NCI-H82 treated with DMSO at 0.1 percent for 48 hours (cell line): ENCODE measurements at regions not wholly inside any gene's neighbourhood (a gene's known extent, or its start where the extent isn't known, plus 50 kb on each side); places are given as distances from the start of the nearest gene placed in this dataset.
"Not testable (repeated sequence)": the region's sequence is repeated elsewhere in the genome, so short reads cannot be mapped to it uniquely, and the experiment has no call there.

Experiments
- DNase-seq: peaks from one replicate; lab custom pipeline; 2025; ENCODE audit not compliant: unreplicated experiment; lab: John Stamatoyannopoulos, UW

GRCh38 chr3:66838704-66839103 lies 159.4 kb upstream of the KBTBD8 start:
- DNase-seq, result no peak

- no peak for DNase-seq
Measured at GRCh38 chr3:66839508-66839907, 158.6 kb upstream of the KBTBD8 start.

GRCh38 chr3:66842761-66843464 lies 155.2 kb upstream of the KBTBD8 start:
- not testable (repeated sequence) for DNase-seq

GRCh38 chr3:66851894-66852613 lies 146.1 kb upstream of the KBTBD8 start:
- DNase-seq, result no peak

GRCh38 chr3:66854601-66855151 lies 143.4 kb upstream of the KBTBD8 start:
- no peak for DNase-seq

GRCh38 chr3:66856533-66856932 lies 141.6 kb upstream of the KBTBD8 start:
- DNase-seq, result no peak

- no peak for DNase-seq
Measured at GRCh38 chr3:66858656-66859381, 139.3 kb upstream of the KBTBD8 start.

GRCh38 chr3:66860771-66861170 lies 137.3 kb upstream of the KBTBD8 start:
- no peak for DNase-seq

- no peak for DNase-seq
Measured at GRCh38 chr3:66863205-66864111, 134.6 kb upstream of the KBTBD8 start.

- no peak for DNase-seq
Measured at GRCh38 chr3:66884659-66885058, 113.4 kb upstream of the KBTBD8 start.

GRCh38 chr3:66885326-66886000 lies 112.6 kb upstream of the KBTBD8 start:
- DNase-seq, result no peak

GRCh38 chr3:66889750-66890494 lies 108.2 kb upstream of the KBTBD8 start:
- no peak for DNase-seq

- no peak for DNase-seq
Measured at GRCh38 chr3:66898155-66898554, 100.0 kb upstream of the KBTBD8 start.

- DNase-seq, result no peak
Measured at GRCh38 chr3:66904336-66904735, 93.8 kb upstream of the KBTBD8 start.

GRCh38 chr3:66904831-66905493 lies 93.1 kb upstream of the KBTBD8 start:
- DNase-seq, result no peak

GRCh38 chr3:66907136-66907535 lies 91.0 kb upstream of the KBTBD8 start:
- no peak for DNase-seq

GRCh38 chr3:66910266-66911055 lies 87.6 kb upstream of the KBTBD8 start:
- DNase-seq, result no peak

- DNase-seq, result no peak
Measured at GRCh38 chr3:66912306-66912705, 85.8 kb upstream of the KBTBD8 start.
